Small intestine (tissue), 7 donors: ENCODE measurements at regions not wholly inside any gene's neighbourhood (a gene's known extent, or its start where the extent isn't known, plus 50 kb on each side); places are given as distances from the start of the nearest gene placed in this dataset.
"Not testable (repeated sequence)": the region's sequence is repeated elsewhere in the genome, so short reads cannot be mapped to it uniquely, and the experiment has no call there.

Experiments used
- DNase-seq, 2 donors: peaks; one replicate each; pipeline versions ENCODE4 v3.0.0 to v3.0.0-alpha.2; 2013
- FAIRE-seq: peaks from 2 replicates; lab custom pipeline; 2012; peaks lifted over from hg19 to GRCh38; lab: Jason Lieb, UNC
- H3K27ac ChIP-seq, 3 donors: one replicate each; pipeline ENCODE4 v1.5.1; 2013; ENCODE audit warnings: low read length in 2 of 3, mild to moderate bottlenecking in 2 of 3, control low read depth in 1 of 3, inconsistent platforms in 1 of 3, low read depth in 1 of 3, moderate library complexity in 1 of 3
- H3K27me3 ChIP-seq, 3 donors: one replicate each; pipeline ENCODE4 v1.6.1; 2013; ENCODE audit warnings: low read length in 3 of 3, inconsistent platforms in 1 of 3; ENCODE audit not compliant: control insufficient read depth in 3 of 3, insufficient read depth in 3 of 3
- H3K36me3 ChIP-seq, 3 donors: one replicate each; pipeline ENCODE4 v1.6.1; 2013; ENCODE audit warnings: low read length in 3 of 3, inconsistent platforms in 1 of 3, low read depth in 1 of 3, mild to moderate bottlenecking in 1 of 3, moderate library complexity in 1 of 3; ENCODE audit not compliant: control insufficient read depth in 3 of 3, insufficient read depth in 2 of 3
- H3K4me1 ChIP-seq, 3 donors: one replicate each; pipeline ENCODE4 v1.6.1; 2013; ENCODE audit warnings: low read length in 2 of 3, inconsistent platforms in 1 of 3, low read depth in 1 of 3, mild to moderate bottlenecking in 1 of 3, moderate library complexity in 1 of 3; ENCODE audit not compliant: control insufficient read depth in 3 of 3, insufficient read depth in 2 of 3
- H3K4me3 ChIP-seq, 3 donors: one replicate each; pipeline ENCODE4 v1.5.1; 2013; ENCODE audit warnings: low read length in 3 of 3, control low read depth in 1 of 3, inconsistent platforms in 1 of 3, low read depth in 1 of 3, mild to moderate bottlenecking in 1 of 3, moderate library complexity in 1 of 3
- H3K9me3 ChIP-seq, 2 donors: one replicate each; pipeline ENCODE4 v1.6.1; 2013; ENCODE audit warnings: low read depth in 1 of 2, low read length in 1 of 2; ENCODE audit not compliant: control insufficient read depth in 2 of 2, insufficient read depth in 1 of 2
- WGBS, 3 donors: extraction: QIAGEN DNeasy Blood & Tissue Kit; methylation state at CpG; one replicate each; pipeline ENCODE4 v1.1.7; 2013; 5-methylcytosine and 5-hydroxymethylcytosine counted together
- donor health status: healthy with polysubstance abuse.
- donor health status: control.
- donor health status: control.
- donor health status: Bipolar disorder and iron deficiency.
- donor health status: healthy.

DNA sequence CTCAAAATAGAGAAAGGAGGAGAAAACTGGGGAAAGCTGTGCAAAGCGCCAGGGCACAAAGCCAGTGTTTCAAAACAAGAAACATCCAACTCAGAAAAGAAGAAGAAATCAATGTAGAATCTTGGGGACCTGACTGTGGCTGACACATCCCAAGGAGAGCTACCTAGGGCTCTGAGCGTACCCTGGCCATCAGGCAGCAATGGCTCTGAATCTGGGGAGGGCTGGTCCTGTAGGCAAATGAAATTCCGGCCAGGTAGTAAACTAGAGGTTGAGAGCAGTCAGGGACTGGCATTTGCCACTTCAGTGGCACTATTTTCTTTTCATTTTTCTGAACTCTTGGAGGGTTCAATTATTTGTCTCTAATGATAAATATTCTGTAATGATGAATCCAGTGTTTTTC, 525.8 kb downstream of the STK39 start:
- no peaks in the 10 kb centered on the region for H3K4me1 ChIP-seq
- no peak for FAIRE-seq

DNA sequence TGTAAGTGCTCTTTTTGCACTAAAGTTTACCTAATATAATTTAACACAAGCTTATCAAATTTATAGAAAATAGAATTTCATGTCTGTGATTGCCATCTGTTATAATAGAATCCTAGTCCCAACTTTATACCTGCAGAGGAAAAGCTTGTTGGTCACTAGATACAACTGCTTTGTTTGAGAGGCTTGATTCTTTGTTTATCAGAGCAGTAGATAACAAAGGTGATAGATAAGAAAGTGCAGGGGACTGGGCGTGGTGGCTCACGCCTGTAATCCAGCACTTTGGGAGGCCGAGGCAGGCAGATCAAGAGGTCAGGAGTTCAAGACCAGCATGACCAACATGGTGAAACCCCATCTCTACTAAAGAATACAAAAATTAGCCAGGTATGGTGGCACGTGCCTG, 528.0 kb downstream of the STK39 start:
- Histone ChIP-seq H3K9me3 (no peaks in the 10 kb centered on the region), H3K27me3 (no peaks in the 10 kb centered on the region), H3K4me1 (no peaks in the 10 kb centered on the region), H3K36me3 (no peaks in the 10 kb centered on the region), H3K4me3 (no peak overlapping the region), H3K27ac (no peak overlapping the region)
- WGBS, 3 donors = 38 to 66% (median 45%) methylated on average over 4 of the region's 4 CpGs
- no peak for FAIRE-seq
- DNase-seq = no peak

More for the DNA sequence above, 525.8 kb downstream of the STK39 start:
- Histone ChIP-seq H3K9me3 (no peaks in the 10 kb centered on the region), H3K27me3 (no peaks in the 10 kb centered on the region), H3K36me3 (no peaks in the 10 kb centered on the region), H3K4me3 (no peak overlapping the region), H3K27ac (no peak overlapping the region)
- no peak for DNase-seq
- WGBS, 3 donors = 87 to 95% (median 89%) methylated on average over 3 of the region's 3 CpGs

DNA sequence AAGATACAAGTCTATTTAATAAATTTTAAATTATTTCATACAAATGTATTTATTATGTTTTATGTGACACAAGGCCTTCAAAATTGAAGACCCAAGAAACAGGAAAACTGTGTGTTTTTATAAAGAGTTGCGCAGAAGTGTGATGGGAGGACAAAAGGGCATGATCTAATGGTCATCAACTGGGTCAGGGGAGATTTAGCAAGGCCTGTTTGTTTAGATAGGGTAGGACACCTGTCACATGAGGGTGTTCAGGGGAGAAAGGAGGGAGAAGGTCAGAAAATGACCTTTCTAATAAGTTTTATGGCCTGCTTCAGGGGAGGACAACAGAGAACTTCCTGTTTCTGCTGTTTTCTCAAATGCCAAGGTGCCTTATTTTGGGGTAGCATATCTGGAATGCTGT, 528.8 kb downstream of the STK39 start:
- no peaks in the 10 kb centered on the region for H3K4me1 ChIP-seq
- FAIRE-seq = no peak
- 78 to 89% (median 86%) methylated on average over 1 of the region's 1 CpG for WGBS, 3 donors
- no peaks in the 10 kb centered on the region for H3K9me3 ChIP-seq
- no peak overlapping the region for H3K4me3 ChIP-seq
- H3K27ac ChIP-seq = no peak overlapping the region
- H3K36me3 ChIP-seq = no peaks in the 10 kb centered on the region
- DNase-seq = no peak
- no peaks in the 10 kb centered on the region for H3K27me3 ChIP-seq

DNA sequence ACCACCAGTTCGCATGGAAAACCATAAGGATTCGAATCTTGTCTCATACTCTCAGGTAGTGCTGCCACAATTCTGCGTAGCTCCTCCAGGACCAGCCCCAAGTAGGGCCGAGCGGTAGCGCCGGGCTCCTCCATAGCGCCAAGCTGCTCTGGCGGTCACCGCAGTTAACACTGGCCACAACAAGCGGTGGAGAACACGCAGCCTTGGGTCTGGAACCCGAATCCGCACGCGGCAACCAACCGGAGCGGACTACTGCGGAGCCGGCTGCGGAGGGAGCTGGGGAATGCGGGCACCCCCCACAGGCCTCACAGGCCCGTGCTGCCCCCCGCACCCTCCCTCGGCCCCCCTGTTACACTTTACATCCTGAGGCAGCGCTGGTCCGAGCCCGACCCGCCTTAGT, 531.5 kb downstream of the STK39 start:
- FAIRE-seq = no peak
- no peaks in the 10 kb centered on the region for H3K9me3 ChIP-seq
- no peak overlapping the region for H3K27ac ChIP-seq
- WGBS, 3 donors = 89 to 94% (median 89%) methylated on average over 29 of the region's 29 CpGs
- no peak for DNase-seq
- no peaks in the 10 kb centered on the region for H3K27me3 ChIP-seq
- no peak overlapping the region for H3K4me3 ChIP-seq
- no peaks in the 10 kb centered on the region for H3K36me3 ChIP-seq
- no peaks in the 10 kb centered on the region for H3K4me1 ChIP-seq

DNA sequence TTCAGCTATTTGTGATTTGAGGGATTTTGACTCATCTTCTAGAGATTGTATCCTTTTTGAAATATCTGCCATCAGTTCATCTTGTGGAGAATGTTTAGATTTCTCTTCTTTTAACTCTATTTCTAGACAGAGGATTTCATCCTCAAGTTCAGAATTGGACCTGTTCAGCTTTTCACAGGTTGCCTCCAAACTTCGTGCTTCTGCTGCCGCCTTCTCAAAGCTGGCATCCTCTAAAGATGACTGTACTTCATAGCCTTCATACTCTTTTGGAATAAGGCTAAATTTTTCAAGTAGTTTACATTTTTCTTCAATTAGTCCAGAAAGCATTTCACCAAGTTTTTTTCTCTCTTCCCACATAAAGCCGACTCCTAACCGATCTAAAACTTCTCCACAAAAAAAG, 531.9 kb downstream of the STK39 start:
- WGBS, 3 donors = 86 to 94% (median 90%) methylated on average over 4 of the region's 4 CpGs
- FAIRE-seq, H3K27ac ChIP-seq, H3K4me1 ChIP-seq, H3K27me3 ChIP-seq, H3K9me3 ChIP-seq, DNase-seq, H3K4me3 ChIP-seq, H3K36me3 ChIP-seq: not testable (repeated sequence)

DNA sequence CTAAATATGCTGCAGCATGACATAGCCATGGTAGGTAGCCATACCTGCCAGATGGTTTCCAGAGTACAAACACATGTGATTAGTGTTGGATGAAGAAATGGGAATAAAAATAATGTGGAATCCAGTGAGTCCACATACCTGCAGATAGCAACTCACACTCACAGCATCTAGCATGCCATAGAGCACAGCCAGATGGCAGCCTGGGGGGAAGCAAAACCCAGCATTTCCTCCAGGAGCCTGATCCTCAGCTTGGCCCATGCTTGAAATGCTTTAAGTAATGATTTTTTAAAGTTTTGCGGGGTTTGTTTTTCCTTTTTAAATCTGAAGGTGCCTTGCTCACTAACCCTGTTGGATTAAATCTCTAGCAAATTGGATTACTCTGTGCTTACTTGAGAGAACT, 535.1 kb downstream of the STK39 start:
- no peak for DNase-seq
- Histone ChIP-seq H3K4me3 (no peak overlapping the region), H3K27ac (no peak overlapping the region), H3K27me3 (no peaks in the 10 kb centered on the region), H3K9me3 (no peaks in the 10 kb centered on the region), H3K4me1 (no peaks in the 10 kb centered on the region), H3K36me3 (no peaks in the 10 kb centered on the region)
- FAIRE-seq = no peak
- WGBS, 3 donors = 92 to 96% (median 94%) methylated on average over 1 of the region's 1 CpG

DNA sequence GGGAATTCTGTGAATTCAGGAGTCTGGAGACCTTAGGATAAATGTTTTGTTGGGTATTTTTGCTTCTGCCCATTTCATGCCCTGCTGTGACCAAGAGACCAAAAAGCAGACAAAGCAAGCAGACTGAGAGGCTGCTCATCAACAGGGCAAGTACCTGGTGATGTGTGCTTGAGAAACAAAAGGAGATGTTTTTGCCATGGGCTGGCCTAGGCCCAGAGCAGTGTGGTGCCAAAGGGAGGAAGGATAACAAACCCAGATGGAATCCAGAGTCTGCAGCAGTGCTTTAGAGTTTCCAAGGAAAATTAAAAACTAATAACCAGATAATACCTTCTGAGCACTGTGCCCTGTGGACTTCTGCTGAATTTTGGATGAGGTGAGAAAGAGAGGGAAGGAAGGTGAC, 538.4 kb downstream of the STK39 start:
- Histone ChIP-seq H3K9me3 (no peaks in the 10 kb centered on the region), H3K27ac (no peak overlapping the region), H3K27me3 (no peaks in the 10 kb centered on the region), H3K4me1 (no peaks in the 10 kb centered on the region), H3K36me3 (no peaks in the 10 kb centered on the region), H3K4me3 (no peak overlapping the region)
- DNase-seq (no peak), FAIRE-seq (no peak)

DNA sequence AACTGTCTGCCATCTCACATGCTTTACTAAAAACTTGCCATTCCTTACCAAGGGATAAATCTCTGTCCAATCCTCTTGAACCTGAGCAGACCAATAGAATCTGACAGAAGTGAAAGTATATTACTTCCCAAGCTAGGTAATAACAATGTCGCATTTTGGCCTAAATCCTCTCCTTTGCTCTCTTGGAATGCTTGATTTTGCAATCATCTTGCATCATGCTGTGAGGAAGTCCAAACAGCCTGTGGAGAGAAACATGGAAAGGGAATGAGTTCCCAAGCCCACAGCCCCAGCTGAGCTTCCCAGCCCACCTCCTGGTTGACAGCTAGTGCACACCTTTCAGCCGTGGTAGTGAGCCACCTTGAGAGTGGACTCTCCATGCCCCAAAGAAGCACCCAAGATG, 540.6 kb downstream of the STK39 start:
- Histone ChIP-seq H3K27ac (no peak overlapping the region), H3K9me3 (no peaks in the 10 kb centered on the region), H3K27me3 (no peaks in the 10 kb centered on the region), H3K4me3 (no peak overlapping the region), H3K36me3 (no peaks in the 10 kb centered on the region), H3K4me1 (no peaks in the 10 kb centered on the region)
- DNase-seq = no peak
- WGBS, 3 donors = 49 to 71% (median 66%) methylated on average over 2 of the region's 2 CpGs
- FAIRE-seq = no peak

DNA sequence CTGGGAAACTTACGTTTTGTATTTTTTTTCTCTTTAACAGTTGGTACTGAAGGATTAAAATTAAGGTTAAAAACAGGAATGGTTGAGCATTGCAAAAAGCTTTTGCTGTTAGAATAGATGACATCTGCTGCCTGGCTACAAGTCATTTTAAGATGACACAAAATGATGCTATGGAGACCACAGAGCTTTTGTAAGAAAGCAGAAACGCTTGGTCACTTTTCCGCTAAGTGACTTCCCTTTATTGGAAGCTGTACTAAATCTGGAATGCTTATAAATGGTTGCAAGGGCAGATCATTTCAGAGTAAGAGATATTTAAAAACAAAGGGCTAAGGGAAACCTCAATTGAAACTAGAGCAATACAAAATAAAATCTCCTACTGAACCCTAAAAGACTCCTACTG, 544.0 kb downstream of the STK39 start:
- Histone ChIP-seq H3K4me1 (no peaks in the 10 kb centered on the region), H3K36me3 (no peaks in the 10 kb centered on the region), H3K9me3 (no peaks in the 10 kb centered on the region), H3K27ac (no peak overlapping the region), H3K27me3 (no peaks in the 10 kb centered on the region), H3K4me3 (no peak overlapping the region)
- FAIRE-seq (no peak), DNase-seq (no peak)
- 73 to 95% (median 74%) methylated on average over 3 of the region's 3 CpGs for WGBS, 3 donors
